OCI-LY7 (cell line): ENCODE measurements at regions not wholly inside any gene's neighbourhood (a gene's known extent, or its start where the extent isn't known, plus 50 kb on each side); places are given as distances from the start of the nearest gene placed in this dataset.

Experiments
- BruUV-seq: library from RNA; stranded (reverse); fragments of 400-500 nt; replicated peaks from 2 replicates; lab custom pipeline; 2021; lab: Mats Ljungman, UMichigan
- CTCF ChIA-PET: fragments of 300-600 bp; sonication (Branson Sonifier 250); formaldehyde crosslinking; loops from one replicate; lab custom pipeline; 2022; ENCODE audit warnings: antibody characterized with exemption; ENCODE audit not compliant: unreplicated experiment; lab: Charles Lee
- POLR2A ChIA-PET: fragments of 300-600 bp; sonication (Branson Sonifier 250); formaldehyde crosslinking; loops from one replicate; lab custom pipeline; 2022; ENCODE audit warnings: antibody characterized with exemption; lab: Charles Lee
- DNase-seq: peaks from one replicate; pipeline ENCODE4 v3.0.0-alpha.2; 2015; ENCODE audit warnings: low spot score
- H2AFZ ChIP-seq: fragments of 200-600 bp; sonication (generic), shearing (Covaris generic); 2 replicates; pipeline ENCODE4 v1.6.1; 2014; ENCODE audit warnings: mild to moderate bottlenecking, antibody characterized with exemption, low read length, moderate library complexity
- H3K27ac ChIP-seq: fragments of 200-600 bp; sonication (generic); 2 replicates; pipeline ENCODE4 v1.5.1; 2014; ENCODE audit warnings: mixed run types, low read depth, mild to moderate bottlenecking, moderate library complexity, low read length, inconsistent platforms; ENCODE audit not compliant: poor library complexity, severe bottlenecking
- H3K36me3 ChIP-seq: fragments of 200-600 bp; sonication (generic); 2 replicates; pipeline ENCODE4 v1.6.1; 2014; ENCODE audit warnings: mild to moderate bottlenecking, antibody characterized with exemption, low read length, moderate library complexity, mixed read lengths; ENCODE audit not compliant: insufficient read depth
- H3K4me1 ChIP-seq: fragments of 200-600 bp; sonication (generic); 2 replicates; pipeline ENCODE4 v1.5.1; 2014; ENCODE audit warnings: mild to moderate bottlenecking, low read length; ENCODE audit not compliant: insufficient read depth, poor library complexity, severe bottlenecking
- H3K4me2 ChIP-seq: fragments of 200-600 bp; sonication (generic); 2 replicates; pipeline ENCODE4 v1.6.1; 2014; ENCODE audit warnings: mild to moderate bottlenecking, low read length
- H3K4me3 ChIP-seq: fragments of 200-600 bp; sonication (generic); 2 replicates; pipeline ENCODE4 v1.5.1; 2014; ENCODE audit warnings: mild to moderate bottlenecking, low read depth, low read length; ENCODE audit not compliant: poor library complexity, severe bottlenecking
- H3K79me2 ChIP-seq: fragments of 200-600 bp; sonication (generic); 2 replicates; pipeline ENCODE4 v1.6.1; 2016; ENCODE audit warnings: low read depth, mild to moderate bottlenecking, low read length, moderate library complexity, mixed read lengths; ENCODE audit not compliant: insufficient read depth
- H3K9me2 ChIP-seq: fragments of 200-600 bp; sonication (generic); 2 replicates; pipeline ENCODE4 v1.6.1; 2016; ENCODE audit warnings: mild to moderate bottlenecking, low read length, mixed read lengths; ENCODE audit not compliant: insufficient read depth
- H3K9me3 ChIP-seq: fragments of 200-600 bp; sonication (generic); 2 replicates; pipeline ENCODE4 v1.6.1; 2014; ENCODE audit warnings: mild to moderate bottlenecking, mixed run types, low read length, mixed read lengths
- H4K20me1 ChIP-seq: fragments of 200-600 bp; sonication (generic); 2 replicates; pipeline ENCODE4 v1.6.1; 2014; ENCODE audit warnings: mild to moderate bottlenecking, antibody characterized with exemption, low read length, moderate library complexity, mixed read lengths; ENCODE audit not compliant: insufficient read depth
- EZH2phosphoT487 ChIP-seq: fragments of 200-600 bp; sonication (generic); IDR thresholded peaks from 2 replicates; pipeline ENCODE4 v1.6.1; 2018; ENCODE audit warnings: low read depth, borderline replicate concordance, mild to moderate bottlenecking, mixed run types, antibody characterized with exemption, low read length, moderate library complexity, mixed read lengths
- intact Hi-C: fragments of 100-400 bp; cut with micrococcal nuclease; formaldehyde crosslinking; loops from one replicate; pipeline ENCODE4 v1.10.0; 2022; ENCODE audit not compliant: unreplicated experiment
- TF ChIP-seq, protein P1 (sequence below): fragments of 200-600 bp; sonication (generic); conservative IDR thresholded peaks from 2 replicates; pipeline ENCODE4 v1.5.1; 2014; ENCODE audit warnings: mild to moderate bottlenecking, antibody characterized with exemption, low read length, moderate library complexity, mixed read lengths

GRCh38 chr14:34213332-34213731, 248.7 kb downstream of the SPTSSA start:
- ChIA-PET POLR2A (interaction anchor here (0.9 kb wide), 1 partner anchor 229 kb away, joined by 3 read pairs; no protein-coding TSS in a partner anchor), CTCF (no interaction called here)
- intact Hi-C loops = no loop called here
- no TSS peak for BruUV-seq
- TF ChIP-seq, protein P1, sequence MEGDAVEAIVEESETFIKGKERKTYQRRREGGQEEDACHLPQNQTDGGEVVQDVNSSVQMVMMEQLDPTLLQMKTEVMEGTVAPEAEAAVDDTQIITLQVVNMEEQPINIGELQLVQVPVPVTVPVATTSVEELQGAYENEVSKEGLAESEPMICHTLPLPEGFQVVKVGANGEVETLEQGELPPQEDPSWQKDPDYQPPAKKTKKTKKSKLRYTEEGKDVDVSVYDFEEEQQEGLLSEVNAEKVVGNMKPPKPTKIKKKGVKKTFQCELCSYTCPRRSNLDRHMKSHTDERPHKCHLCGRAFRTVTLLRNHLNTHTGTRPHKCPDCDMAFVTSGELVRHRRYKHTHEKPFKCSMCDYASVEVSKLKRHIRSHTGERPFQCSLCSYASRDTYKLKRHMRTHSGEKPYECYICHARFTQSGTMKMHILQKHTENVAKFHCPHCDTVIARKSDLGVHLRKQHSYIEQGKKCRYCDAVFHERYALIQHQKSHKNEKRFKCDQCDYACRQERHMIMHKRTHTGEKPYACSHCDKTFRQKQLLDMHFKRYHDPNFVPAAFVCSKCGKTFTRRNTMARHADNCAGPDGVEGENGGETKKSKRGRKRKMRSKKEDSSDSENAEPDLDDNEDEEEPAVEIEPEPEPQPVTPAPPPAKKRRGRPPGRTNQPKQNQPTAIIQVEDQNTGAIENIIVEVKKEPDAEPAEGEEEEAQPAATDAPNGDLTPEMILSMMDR = no peak
- TF ChIP-seq EZH2phosphoT487 = no peak
- Histone ChIP-seq H3K27ac (no peak overlapping the region), H3K9me3 (no peaks in the 10 kb centered on the region), H3K4me2 (no peak overlapping the region), H3K4me1 (no peaks in the 10 kb centered on the region), H3K36me3 (no peaks in the 10 kb centered on the region), H3K4me3 (no peak overlapping the region), H3K9me2 (no peaks in the 10 kb centered on the region), H4K20me1 (no peaks in the 10 kb centered on the region), H3K79me2 (no peaks in the 10 kb centered on the region), H2AFZ (no peak overlapping the region)
- DNase-seq = no peak

DNA sequence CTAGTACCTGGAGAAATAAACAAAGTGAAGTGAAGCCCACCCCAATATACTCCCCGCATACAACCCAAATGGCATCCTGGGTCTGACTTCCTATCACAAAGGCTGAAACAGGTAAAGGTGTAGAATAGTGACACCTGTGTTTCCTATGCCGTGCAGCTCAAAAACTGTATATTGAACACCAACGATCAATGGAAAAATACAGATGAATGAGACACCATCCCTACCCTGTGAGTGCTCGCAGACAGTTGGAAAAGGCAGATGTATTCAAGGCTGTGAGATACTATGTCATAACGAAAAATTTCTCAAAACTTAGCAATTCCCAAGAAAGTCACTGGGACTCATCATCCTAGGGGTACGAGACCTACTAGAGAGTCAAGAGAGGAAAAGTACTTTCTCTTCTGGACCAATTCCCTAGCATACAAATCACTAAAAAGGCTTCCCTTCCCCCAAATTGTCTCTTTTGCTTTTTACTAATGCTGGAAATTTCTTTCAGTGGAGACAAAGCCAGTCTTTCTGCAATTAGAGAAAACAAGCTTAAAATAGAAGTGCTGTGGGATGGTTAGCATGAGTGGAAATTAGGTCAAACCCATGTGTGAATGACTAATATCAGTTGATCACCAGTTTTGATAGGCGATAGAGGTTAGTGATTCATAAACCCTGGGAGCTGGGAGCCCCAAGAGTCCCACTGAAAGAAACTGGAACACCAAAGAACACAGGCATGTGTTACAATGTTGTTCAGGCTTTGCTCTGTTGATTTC, 249.7 kb downstream of the SPTSSA start:
- no peak overlapping the region for H3K4me2 ChIP-seq
- H2AFZ ChIP-seq = no peak overlapping the region
- no peaks in the 10 kb centered on the region for H3K9me2 ChIP-seq
- no peaks in the 10 kb centered on the region for H3K79me2 ChIP-seq
- H4K20me1 ChIP-seq = no peaks in the 10 kb centered on the region
- TF ChIP-seq, protein P1 = no peak
- TF ChIP-seq EZH2phosphoT487 = no peak
- BruUV-seq = no TSS peak
- H3K4me1 ChIP-seq = no peaks in the 10 kb centered on the region
- ChIA-PET POLR2A (interaction anchor here (0.9 kb wide), 1 partner anchor 230 kb away, joined by 3 read pairs; no protein-coding TSS in a partner anchor), CTCF (no interaction called here)
- no peak overlapping the region for H3K27ac ChIP-seq
- DNase-seq = no peak
- no peaks in the 10 kb centered on the region for H3K9me3 ChIP-seq
- no peaks in the 10 kb centered on the region for H3K36me3 ChIP-seq
- intact Hi-C loops = no loop called here
- H3K4me3 ChIP-seq = no peak overlapping the region

DNA sequence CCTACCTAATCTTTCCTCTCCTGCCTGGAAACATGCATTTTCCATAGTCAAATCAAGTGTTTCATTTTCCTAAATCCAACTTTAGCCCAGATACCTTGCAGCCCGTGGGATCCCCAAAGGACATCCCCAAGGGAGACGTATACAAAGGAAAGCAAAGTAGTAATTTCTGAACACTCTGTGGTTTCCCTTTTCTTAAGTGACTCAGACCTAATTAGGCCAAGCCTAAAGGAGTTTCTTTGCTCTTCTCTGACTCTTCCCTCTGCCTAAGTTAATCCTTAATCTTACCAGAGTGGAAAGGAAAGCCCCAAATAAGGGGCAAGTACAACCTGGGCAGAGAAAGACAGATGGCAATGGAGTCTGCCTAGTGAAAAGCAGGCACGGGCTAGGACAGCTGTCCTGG, 250.3 kb downstream of the SPTSSA start:
- Histone ChIP-seq H3K79me2 (no peaks in the 10 kb centered on the region), H3K4me3 (no peak overlapping the region), H4K20me1 (no peaks in the 10 kb centered on the region), H2AFZ (no peak overlapping the region), H3K9me3 (no peaks in the 10 kb centered on the region), H3K4me2 (no peak overlapping the region), H3K4me1 (no peaks in the 10 kb centered on the region), H3K36me3 (no peaks in the 10 kb centered on the region), H3K9me2 (no peaks in the 10 kb centered on the region), H3K27ac (no peak overlapping the region)
- no peak for DNase-seq
- no peak for TF ChIP-seq EZH2phosphoT487
- TF ChIP-seq, protein P1 = no peak
- intact Hi-C loops = no loop called here
- ChIA-PET POLR2A (no interaction called here), CTCF (no interaction called here)
- BruUV-seq = no TSS peak
